ENCODE measurements at regions not wholly inside any gene's neighbourhood (a gene's known extent, or its start where the extent isn't known, plus 50 kb on each side); places are given as distances from the start of the nearest gene placed in this dataset.

GRCh38 chr2:234399451-234400246 lies 97.2 kb downstream of the ARL4C start:
- TF ChIP-seq EZH2phosphoT487 (IDR thresholded peaks at IDR 0.05; ENCODE audit: borderline replicate concordance) = no peak
- no peak for TF ChIP-seq CTCF (conservative IDR thresholded peaks at IDR 0.05; ENCODE audit: low read length)
- H3K4me2 ChIP-seq (ENCODE audit: low read depth, low read length, poor library complexity, severe bottlenecking) = no peak overlapping the region

GRCh38 chr2:234398531-234398930 lies 98.3 kb downstream of the ARL4C start:
- Histone ChIP-seq H3K79me2 (ENCODE audit: insufficient read depth, low read length) (no peaks in the 10 kb centered on the region), H3K36me3 (ENCODE audit: insufficient read depth, low read length) (no peaks in the 10 kb centered on the region), H3K9ac (ENCODE audit: low read depth, low read length, poor library complexity, severe bottlenecking) (no peak overlapping the region), H4K20me1 (ENCODE audit: insufficient read depth, low read length, poor library complexity, severe bottlenecking) (no peaks in the 10 kb centered on the region), H2AFZ (ENCODE audit: low read length) (no peak overlapping the region), H3K9me2 (replicated peaks; ENCODE audit: low read depth, low read length) (no peaks in the 10 kb centered on the region), H3K4me3 (ENCODE audit: low read length, poor library complexity, severe bottlenecking) (no peak overlapping the region), H3K9me3 (ENCODE audit: insufficient read depth, low read depth, low read length) (no peaks in the 10 kb centered on the region), H3K4me1 (ENCODE audit: insufficient read depth, low read length, poor library complexity, severe bottlenecking) (peaks cover 8% of the 10 kb centered on the region), H3F3A (ENCODE audit: low read depth) (no peaks in the 10 kb centered on the region), H3K4me2 (ENCODE audit: low read depth, low read length, poor library complexity, severe bottlenecking) (no peak overlapping the region), H3K27me3 (ENCODE audit: insufficient read depth, low read length, poor library complexity, severe bottlenecking) (no peaks in the 10 kb centered on the region)
- TF ChIP-seq EZH2phosphoT487 (IDR thresholded peaks at IDR 0.05; ENCODE audit: borderline replicate concordance) (no peak), CTCF (conservative IDR thresholded peaks at IDR 0.05; ENCODE audit: low read length) (no peak)

More at GRCh38 chr2:234399451-234400246, 97.2 kb downstream of the ARL4C start:
- no peaks in the 10 kb centered on the region for H3K36me3 ChIP-seq (ENCODE audit: insufficient read depth, low read length)
- no peaks in the 10 kb centered on the region for H3K9me2 ChIP-seq (replicated peaks; ENCODE audit: low read depth, low read length)
- no peaks in the 10 kb centered on the region for H3K27me3 ChIP-seq (ENCODE audit: insufficient read depth, low read length, poor library complexity, severe bottlenecking)
- H4K20me1 ChIP-seq (ENCODE audit: insufficient read depth, low read length, poor library complexity, severe bottlenecking) = no peaks in the 10 kb centered on the region
- no peak overlapping the region for H2AFZ ChIP-seq (ENCODE audit: low read length)
- H3K4me1 ChIP-seq (ENCODE audit: insufficient read depth, low read length, poor library complexity, severe bottlenecking) = peaks cover under 1% of the 10 kb centered on the region
- H3K79me2 ChIP-seq (ENCODE audit: insufficient read depth, low read length) = no peaks in the 10 kb centered on the region
- no peaks in the 10 kb centered on the region for H3F3A ChIP-seq (ENCODE audit: low read depth)
- H3K9ac ChIP-seq (ENCODE audit: low read depth, low read length, poor library complexity, severe bottlenecking) = no peak overlapping the region
- no peaks in the 10 kb centered on the region for H3K9me3 ChIP-seq (ENCODE audit: insufficient read depth, low read depth, low read length)
- no peak overlapping the region for H3K4me3 ChIP-seq (ENCODE audit: low read length, poor library complexity, severe bottlenecking)

GRCh38 chr2:234395891-234396420 lies 100.9 kb downstream of the ARL4C start:
- TF ChIP-seq EZH2phosphoT487 (IDR thresholded peaks at IDR 0.05; ENCODE audit: borderline replicate concordance) = no peak
- no peak for TF ChIP-seq CTCF (conservative IDR thresholded peaks at IDR 0.05; ENCODE audit: low read length)
- Histone ChIP-seq H3F3A (ENCODE audit: low read depth) (no peaks in the 10 kb centered on the region), H3K4me2 (ENCODE audit: low read depth, low read length, poor library complexity, severe bottlenecking) (no peak overlapping the region), H3K9me3 (ENCODE audit: insufficient read depth, low read depth, low read length) (no peaks in the 10 kb centered on the region), H3K4me3 (ENCODE audit: low read length, poor library complexity, severe bottlenecking) (no peak overlapping the region), H2AFZ (ENCODE audit: low read length) (peak overlapping the region; percentile 29; the same call in 1 of the 2 replicates), H3K9me2 (replicated peaks; ENCODE audit: low read depth, low read length) (no peaks in the 10 kb centered on the region), H3K4me1 (ENCODE audit: insufficient read depth, low read length, poor library complexity, severe bottlenecking) (peaks cover 13% of the 10 kb centered on the region), H3K9ac (ENCODE audit: low read depth, low read length, poor library complexity, severe bottlenecking) (no peak overlapping the region), H3K36me3 (ENCODE audit: insufficient read depth, low read length) (no peaks in the 10 kb centered on the region), H3K27me3 (ENCODE audit: insufficient read depth, low read length, poor library complexity, severe bottlenecking) (no peaks in the 10 kb centered on the region), H3K79me2 (ENCODE audit: insufficient read depth, low read length) (no peaks in the 10 kb centered on the region), H4K20me1 (ENCODE audit: insufficient read depth, low read length, poor library complexity, severe bottlenecking) (no peaks in the 10 kb centered on the region)

Measured in Loucy (cell line).